GM21423 (cell line): ENCODE measurements at regions not wholly inside any gene's neighbourhood (a gene's known extent, or its start where the extent isn't known, plus 50 kb on each side); places are given as distances from the start of the nearest gene placed in this dataset.

Experiments used
- ATAC-seq: cut with Tn5 transposase; IDR thresholded peaks from one replicate; pipeline ENCODE4 v1.9.1; 2021; ENCODE audit warnings: mild to moderate bottlenecking, moderate library complexity; ENCODE audit not compliant: unreplicated experiment

DNA sequence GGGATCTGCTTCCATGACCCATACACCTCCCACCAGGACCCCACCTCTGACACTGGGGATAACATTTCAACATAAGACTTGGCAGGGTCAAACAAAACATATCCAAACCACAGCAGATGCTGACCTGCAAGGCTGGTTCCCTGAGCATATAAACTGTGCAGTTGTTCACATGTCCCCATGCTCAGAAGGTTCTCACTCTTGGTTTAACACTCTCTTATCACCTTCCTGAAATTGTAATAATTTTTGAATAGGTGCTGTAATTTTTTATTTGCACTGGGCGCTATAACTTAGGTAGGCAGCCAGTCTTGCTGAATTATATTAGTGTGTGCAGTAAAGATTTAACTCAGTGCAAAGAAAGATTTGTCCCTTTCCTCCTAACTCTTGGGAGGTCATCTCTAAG, 824.8 kb upstream of the SOX9 start:
- no peak for ATAC-seq

- ATAC-seq, result no peak
Observed at GRCh38 chr17:71301063-71301462, 819.8 kb upstream of the SOX9 start.

DNA sequence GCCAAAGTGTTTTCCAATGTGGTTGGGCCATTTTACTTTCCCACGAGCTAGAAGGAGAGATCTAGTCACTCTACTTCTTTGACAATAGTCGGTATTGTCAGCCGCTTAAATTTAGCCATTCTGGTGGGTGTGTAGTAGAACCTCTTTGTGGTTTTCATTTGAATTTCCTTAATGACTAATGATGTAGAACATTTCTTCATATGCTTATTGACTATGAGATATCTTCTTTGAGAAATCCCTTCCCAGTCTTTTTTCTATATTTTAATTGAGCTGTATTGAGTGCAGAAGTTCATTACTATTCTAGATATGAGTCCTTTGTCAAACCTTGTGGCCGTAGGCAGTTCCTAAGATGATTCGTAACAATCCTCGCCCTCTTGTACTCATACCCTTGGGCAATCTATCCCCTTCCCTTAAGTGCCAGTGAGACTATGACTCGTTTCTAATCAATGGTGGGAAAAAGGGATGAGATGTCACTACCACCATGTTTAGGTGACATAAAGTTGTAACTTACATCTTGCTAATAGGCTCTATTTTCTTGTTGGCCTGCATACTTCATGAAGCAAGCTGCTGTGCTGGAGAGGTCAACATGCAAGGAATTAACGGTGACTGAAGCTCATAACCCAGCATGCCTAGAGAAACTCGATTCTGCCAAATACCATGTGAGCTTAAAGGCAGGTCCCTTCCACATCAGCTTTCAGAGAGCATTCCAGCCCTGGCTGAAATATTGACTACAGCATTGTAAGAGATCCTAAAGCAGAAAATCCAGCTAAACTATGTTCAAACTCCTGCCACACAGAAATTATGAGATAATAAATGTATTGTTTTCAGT, 817.9 kb upstream of the SOX9 start:
- ATAC-seq, result no peak

GRCh38 chr17:71304498-71305158, 816.2 kb upstream of the SOX9 start:
- no peak for ATAC-seq

DNA sequence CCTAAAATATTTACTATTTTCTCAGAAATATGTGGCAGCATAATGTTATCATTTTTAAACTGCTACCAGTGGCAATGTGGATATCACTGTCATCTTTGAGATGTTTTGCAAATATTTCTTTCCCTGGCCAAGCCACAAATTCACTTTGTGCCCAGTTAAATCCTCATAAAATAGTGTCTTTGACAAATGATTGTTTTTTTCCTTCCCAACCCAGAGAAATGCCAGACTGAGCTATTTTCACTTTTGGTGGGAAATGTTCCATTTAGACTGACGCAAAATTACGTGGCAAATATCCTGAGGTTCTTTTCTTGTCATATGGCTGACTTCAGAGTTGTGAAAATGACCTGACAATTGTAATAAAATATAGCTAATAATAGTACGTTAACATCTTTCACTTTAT, 807.0 kb upstream of the SOX9 start:
- no peak for ATAC-seq

GRCh38 chr17:71315568-71315967, 805.3 kb upstream of the SOX9 start:
- ATAC-seq, result no peak

GRCh38 chr17:71316176-71316897, 804.5 kb upstream of the SOX9 start:
- ATAC-seq, result no peak

DNA sequence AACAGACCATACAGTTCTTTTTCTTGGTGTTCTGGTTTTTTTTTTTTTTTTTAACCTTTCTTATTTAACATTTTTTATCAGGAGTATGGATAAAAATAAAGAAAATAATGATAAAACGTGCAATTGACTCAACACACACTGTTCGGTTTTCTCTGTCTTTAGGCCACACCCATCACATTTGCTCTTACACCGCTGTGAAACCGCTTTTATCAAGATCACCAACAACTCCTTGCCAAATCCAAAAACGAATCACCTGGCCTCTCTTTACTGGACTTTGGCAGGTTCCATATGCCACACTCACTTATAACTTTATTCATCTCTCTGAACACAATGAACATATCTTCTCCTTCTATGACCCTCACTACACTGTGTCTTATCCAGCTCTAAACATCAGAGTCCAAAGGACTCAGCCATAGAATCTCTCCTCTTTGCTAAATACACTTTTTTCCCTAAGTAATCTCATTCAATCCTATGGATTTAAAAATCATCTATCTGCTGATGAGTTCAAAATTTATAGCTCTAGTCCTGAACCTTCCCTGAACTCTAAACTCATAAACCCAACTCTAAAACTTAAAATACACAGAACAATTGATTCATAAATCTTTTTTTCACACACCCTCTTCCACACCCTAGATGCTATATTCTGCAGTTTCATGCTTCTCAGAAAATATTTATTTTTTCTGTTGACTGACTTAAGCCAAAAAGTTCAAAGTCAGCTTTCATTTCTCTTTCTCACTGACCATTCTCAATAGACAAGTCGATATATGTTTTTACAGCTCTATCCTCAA, 800.6 kb upstream of the SOX9 start:
- no peak for ATAC-seq

GRCh38 chr17:71325117-71325516, 795.7 kb upstream of the SOX9 start:
- ATAC-seq, result no peak

DNA sequence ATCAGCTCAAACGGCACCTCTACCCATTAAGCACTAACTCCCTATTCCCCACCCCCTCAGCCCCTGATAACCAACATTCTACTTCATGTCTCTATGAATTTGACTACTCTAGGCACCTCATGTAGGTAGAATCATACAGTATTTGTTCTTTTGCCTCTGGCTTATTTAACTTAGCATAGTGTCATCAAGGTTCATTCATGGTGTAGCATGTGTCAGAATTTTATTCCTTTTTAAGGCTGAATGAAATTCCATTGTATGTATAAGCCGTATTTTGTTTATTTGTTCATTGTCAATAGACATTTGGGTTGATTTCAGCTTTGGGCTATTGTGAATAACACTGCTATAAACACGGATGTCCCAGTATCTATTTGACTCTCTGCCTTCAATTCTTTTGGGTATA, 794.9 kb upstream of the SOX9 start:
- no peak for ATAC-seq

DNA sequence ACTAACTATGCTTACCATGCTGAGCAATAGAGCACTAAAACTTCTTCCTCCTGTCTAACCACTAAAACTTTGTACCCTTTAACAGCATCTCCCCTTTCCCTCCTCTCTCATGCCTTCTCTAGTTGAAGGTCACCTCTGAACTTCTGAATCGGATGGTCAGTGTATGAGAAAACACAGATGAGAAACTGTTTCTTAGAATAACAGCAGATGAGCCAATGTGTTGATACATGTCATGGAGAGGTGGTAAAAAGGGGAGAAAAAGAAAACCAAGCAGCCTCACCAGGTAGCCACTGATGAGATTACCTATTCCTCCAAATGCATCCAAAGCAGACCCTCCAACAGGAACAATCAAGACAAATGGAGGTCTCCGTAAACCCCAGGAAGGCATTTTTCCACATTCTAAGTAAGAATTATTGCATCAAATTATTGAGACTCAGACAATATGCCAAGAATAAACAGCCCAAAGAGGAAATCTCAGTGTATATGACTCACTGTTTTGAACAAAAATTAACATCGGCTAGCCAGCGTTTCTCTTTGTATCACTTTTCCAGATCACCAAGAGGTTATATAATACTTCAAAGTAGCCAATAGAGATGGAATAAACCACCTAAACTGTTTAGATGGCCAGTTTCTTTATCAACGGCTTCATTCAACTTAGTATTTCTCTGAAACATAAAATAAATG, 793.3 kb upstream of the SOX9 start:
- no peak for ATAC-seq

- no peak for ATAC-seq
Observed at GRCh38 chr17:71329310-71330098, 791.3 kb upstream of the SOX9 start.

GRCh38 chr17:71330099-71330375, 790.8 kb upstream of the SOX9 start:
- ATAC-seq, result no peak

DNA sequence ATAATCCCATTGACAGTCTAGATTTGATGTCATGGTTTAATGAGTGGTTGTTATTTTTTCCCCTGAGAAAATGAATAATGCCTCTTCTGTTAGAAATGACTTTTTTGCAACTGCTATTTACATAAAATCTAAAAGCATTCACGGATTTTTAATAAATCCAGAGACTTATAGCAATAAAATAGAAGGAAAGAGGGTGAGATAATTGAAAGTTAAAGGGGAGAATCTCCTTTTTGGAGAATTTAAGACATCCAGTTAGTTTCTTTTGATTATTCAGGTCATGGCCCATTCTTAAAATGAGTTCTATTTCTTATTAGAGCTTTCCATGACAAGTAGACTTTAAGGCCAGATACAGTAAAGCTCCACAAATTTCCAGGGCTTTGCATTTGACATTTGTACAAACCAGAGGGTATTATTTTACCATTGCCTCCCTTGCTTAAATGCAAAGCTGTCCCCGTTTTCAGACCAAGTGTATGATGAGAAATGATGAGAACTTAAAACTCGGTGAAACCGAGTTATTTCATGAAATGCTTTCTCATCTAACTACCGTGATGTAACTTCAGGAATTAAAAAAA, 789.0 kb upstream of the SOX9 start:
- no peak for ATAC-seq

DNA sequence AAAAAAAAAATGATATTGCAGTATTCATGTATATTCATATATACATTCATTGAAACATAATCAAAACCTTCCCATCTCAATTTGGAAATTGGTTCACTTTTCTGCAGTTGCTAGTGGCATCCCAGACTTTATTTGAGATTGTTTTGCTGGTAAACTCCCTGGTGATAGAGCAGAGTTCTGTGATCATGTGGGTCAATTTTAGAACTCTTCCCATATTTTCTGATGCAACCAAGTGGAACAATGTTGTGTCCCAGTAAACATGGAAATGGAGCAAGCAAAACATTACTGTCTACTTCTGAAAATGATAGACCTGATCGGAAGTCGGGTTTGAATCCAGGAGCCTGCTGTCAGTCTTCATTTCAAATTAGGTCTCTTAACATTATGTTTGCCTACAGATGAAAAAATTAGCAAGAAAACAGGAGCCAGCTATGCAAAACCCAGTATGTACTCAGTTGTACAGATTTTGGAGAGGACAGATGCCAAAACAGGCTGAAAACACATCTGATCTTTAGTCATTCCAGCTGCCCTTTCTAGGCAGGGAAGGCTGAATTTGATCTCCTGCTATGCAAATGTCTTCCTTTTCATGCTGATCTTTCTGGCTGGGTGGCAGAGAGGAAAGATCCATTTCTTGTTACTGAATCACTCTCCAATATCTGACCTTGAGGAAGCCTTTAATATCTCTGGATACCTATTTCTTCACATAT, 786.6 kb upstream of the SOX9 start:
- ATAC-seq, result no peak

- no peak for ATAC-seq
Observed at GRCh38 chr17:71335212-71335611, 785.6 kb upstream of the SOX9 start.

GRCh38 chr17:71337938-71338337, 782.9 kb upstream of the SOX9 start:
- no peak for ATAC-seq

DNA sequence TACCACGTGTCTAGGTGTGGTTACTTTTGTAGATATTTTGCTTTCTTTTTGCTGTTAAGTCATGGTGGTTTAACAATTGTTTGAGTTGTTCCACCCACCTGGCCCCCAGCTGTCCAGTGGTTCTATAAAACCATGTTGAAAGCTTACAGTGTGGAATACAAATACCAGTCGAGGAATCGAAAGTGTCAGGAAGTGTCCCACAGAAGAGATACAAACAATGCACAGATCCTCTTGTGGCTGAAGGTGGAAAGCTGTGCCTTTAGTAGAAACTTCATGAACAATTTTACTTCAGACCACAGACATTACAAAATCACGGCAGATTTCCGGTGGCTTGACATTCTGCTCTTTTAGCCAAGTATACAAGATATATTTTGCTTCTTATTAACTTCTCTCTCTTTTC, 782.4 kb upstream of the SOX9 start:
- ATAC-seq, result no peak

GRCh38 chr17:71339206-71339605, 781.6 kb upstream of the SOX9 start:
- ATAC-seq, result no peak
